ENCODE measurements at regions not wholly inside any gene's neighbourhood (a gene's known extent, or its start where the extent isn't known, plus 50 kb on each side); places are given as distances from the start of the nearest gene placed in this dataset.
"Not testable (repeated sequence)": the region's sequence is repeated elsewhere in the genome, so short reads cannot be mapped to it uniquely, and the experiment has no call there.

DNA sequence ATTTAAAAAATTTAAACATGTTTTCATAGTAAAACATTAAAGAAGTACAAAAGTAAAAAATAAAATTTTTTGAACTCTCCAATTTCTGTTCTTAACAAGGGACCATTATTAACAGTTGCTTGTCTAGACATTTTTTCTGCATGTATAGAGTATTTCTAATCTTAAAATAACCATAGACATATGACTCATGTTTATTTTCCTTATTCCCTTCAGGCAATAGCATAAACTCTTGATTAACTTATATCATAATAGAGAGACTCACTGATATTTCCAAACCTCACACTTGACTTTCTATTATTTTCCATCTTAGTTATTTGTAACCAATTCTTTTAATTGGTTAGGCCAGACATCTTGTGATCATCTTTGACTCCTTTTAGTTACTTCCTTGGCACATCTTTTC, 325.6 kb upstream of the SOX14 start:
- no peak for DNase-seq (ENCODE audit: low spot score)

DNA sequence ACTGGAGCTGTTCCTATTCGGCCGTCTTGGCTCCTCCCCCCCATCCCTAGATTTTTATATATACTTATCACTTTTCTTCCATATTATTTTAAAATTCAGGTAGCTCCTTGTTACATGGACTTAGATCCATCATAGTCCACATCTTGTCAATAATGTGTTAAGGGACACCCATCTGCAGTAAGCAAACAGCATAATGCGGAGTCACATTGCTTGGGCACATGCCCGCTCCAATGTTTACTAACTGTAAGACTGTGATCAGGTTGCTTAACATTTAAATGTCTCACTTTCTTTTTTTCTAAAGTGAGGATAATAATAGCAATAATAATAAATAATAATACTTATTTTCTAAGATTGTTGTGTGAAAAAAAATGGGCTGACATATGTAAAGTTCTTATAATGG, 303.2 kb upstream of the SOX14 start:
- DNase-seq (ENCODE audit: low spot score): no peak

DNA sequence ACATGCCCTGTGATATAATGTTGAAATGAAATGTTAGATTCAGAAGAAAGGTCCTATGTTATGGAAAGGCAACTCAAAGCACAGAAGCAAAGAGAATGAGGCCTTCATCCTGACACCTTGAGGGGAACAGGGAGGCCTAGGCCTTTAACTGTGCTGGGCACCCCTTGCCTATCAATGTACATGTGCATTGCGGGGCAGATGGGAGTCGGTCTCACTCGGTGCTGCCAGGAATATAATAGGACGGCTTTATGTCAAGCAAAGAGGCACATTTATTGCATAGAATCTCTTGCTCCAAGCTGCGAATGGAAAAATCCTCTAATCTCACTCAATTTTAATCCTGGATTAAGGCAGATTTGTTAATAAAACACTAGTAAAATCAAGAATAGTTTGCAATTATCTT, 301.0 kb upstream of the SOX14 start:
- DNase-seq (ENCODE audit: low spot score): no peak

DNA sequence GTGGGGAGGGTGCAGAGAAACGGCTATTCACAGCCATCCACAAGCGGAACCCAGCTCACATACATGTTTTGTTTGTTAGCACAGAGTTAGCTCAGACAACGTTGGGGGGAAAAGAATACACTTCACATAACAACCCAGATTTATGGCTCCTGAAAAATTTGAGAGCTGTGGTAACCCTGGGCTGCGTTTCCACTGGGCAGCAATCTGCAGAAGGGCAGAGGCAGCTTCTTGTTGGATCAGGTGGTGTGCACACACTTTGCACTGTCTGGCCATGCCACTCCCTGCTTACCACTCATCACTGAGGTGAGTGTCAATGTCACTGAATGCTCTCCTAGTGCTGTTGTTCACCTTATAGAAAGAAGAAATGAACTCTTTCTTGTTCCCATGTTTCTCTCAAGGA, 299.8 kb upstream of the SOX14 start:
- no peak for DNase-seq (ENCODE audit: low spot score)

DNA sequence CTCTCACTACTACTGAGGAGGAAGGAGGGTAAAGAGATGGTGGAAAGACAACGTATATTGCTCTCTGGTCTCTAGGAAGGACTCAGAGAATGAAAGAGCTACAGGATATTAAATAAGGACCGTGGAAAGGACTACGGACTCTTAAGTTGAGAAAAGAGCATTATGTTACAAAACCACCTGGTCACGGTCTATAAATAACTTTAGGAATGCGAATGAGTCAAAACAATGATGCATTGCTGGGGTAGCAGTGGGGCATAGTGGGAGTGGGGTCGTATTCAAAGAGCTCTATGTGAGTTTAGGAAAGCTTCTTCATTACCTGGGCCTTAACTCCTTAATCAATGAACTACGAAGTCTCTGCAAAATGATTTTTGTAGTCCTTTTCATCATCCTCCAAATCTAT, 295.7 kb upstream of the SOX14 start:
- no peak for DNase-seq (ENCODE audit: low spot score)

DNA sequence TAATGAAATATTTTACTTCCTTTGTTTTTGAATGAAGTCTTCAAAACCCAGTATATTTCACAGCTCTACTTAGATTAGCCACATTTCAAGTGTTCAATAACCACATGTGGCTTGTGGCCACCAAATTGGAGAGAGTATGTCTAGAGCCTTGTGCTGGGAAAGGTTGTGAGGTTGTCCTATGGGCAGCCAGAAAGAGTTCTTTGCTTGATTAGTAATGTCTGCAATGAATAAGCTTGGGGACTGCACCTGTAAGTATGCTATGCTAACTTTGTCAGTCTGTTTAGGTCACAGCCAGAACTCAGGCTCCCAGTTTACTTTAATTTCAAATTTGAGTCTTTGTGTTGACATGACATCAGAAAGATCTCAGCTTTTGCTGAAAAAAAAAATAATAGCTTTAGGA, 294.9 kb upstream of the SOX14 start:
- no peak for DNase-seq (ENCODE audit: low spot score)

DNA sequence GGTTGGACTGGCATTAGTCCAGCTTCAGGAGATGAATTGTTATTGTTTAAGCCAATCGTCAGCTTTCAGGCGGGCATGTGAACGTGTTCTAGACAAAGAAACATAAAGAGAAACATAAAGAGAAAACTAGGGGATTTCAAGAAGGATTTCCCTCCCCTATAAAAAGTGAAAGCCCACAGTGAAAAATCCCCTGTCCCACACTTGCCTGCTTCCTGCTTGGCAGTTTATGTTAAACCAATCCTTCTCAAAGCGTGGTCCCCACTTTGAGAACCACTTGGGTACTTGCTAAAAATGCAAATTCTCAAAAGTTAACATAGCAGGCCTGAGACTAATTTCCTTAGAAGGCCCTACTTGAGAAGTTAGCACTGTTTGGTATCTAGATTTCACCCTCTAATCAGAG, 293.0 kb upstream of the SOX14 start:
- no peak for DNase-seq (ENCODE audit: low spot score)

DNA sequence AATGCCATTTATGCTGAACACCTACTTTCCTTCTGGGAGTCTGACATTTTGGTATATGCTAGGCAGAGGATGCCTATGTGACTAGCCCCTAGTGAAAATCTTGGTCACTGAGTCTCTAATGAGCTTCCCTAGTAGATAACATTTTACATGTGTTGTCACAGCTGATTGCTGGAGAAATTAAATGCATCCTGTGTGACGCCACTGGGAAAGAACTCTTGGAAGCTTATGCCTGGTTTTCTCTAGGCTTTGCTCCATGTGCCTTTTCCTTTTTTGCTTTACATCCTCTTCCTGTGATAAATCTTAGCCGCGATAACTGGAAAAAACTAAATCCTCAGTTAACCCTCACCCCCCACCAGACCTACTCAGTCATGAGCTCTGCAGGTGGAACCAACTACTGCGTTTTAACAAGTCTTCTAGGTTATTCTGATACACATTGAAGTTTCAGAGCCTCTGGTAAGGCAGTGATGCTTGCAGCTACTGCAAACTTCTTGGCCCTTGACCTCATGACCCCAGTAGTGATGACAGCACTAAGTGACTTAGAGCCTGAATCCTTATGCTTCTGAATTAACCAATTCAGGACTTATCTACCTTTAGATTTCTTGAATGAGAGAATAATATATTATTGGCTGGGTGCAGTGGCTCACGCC, 292.4 kb upstream of the SOX14 start:
- no peak for DNase-seq (ENCODE audit: low spot score)

DNA sequence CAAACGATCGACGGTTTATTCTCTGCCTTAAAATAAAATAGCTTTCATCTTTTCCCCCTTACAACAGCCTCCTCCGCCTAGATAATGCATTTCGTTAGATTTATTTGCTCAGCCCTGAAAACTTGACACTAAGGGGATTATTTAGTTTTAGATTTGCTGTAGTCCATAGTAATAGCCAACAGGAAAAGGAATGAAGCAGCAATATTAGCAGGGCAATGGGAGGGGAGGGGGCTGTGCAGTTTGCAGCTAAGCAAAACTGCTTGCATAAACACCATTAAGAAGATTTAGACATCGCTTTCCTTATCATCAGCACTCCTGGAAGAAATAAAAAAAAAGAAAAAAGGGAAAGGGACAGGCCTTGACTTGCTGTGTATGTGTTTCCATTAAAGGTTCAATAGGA, 286.5 kb upstream of the SOX14 start:
- DNase-seq (ENCODE audit: low spot score): no peak

DNA sequence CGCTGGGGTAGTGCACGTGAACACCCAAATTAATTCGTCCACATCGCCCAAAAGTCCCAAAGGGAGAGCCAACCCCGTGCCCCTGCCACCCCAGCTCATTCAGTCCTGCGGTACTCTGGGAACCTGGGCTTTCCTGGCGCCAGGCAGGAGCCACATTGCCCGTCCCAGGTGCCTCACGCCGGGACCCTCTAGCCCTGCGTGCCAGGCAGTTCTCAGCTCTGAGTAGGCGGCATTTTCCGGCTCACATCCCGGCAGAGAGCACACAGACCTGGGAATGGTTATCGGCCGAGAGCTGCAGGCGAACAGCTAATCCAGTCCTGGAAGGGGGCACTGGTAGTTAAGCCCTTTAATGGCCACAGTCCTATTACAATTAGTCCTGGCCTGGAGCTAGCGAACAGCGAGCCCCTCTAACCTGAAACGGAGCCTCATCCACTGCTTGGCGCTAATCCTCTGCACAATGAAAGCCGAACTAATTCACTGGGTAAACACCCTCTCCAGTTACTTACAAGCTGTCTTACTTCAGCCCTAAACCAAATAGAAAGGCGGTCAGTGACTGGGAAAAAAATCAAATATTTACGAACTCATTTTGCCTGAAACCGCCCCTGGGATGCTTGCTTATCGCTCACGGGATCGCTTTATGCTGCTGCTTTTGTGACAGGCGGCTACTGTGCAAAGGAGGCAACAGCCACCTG, 254.6 kb upstream of the SOX14 start:
- no peak for DNase-seq (ENCODE audit: low spot score)

DNA sequence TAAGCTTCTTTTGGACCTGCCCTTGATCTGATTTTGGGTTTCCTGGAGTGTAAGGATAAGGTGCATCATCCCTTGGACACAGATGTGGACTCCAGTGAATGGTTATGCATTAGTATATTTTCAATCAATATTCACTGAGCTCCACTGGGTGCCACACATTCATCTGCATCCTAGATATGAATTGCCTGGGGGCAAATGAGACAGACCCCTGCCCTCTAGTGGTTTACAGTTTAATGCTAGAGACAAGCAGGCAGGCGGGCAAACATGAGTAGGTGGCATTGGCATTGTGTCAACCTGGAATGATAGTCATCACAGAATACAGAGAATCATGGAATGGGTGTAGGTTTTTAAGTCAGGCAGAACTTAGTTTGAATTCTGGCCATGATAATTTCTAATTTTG, 252.5 kb upstream of the SOX14 start:
- no peak for DNase-seq (ENCODE audit: low spot score)

DNA sequence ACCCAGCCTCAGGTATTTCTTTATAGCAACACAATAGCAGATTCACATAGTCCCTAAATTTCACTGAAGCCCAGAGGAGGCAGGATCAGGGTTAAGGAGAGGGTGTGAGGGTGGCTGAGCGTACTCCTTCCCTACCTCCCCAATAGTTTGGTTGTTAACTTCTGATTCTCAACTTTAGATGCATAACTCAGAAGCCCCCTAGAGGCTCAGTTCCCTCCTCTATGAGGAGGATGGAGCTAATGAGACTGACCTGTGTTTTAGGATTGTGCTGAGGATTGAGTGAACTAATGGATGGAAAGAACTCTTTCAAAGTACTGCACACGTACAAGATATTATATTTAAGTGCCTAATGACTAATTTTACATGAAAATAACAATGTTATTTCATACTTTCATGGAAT, 249.3 kb upstream of the SOX14 start:
- no peak for DNase-seq (ENCODE audit: low spot score)

DNA sequence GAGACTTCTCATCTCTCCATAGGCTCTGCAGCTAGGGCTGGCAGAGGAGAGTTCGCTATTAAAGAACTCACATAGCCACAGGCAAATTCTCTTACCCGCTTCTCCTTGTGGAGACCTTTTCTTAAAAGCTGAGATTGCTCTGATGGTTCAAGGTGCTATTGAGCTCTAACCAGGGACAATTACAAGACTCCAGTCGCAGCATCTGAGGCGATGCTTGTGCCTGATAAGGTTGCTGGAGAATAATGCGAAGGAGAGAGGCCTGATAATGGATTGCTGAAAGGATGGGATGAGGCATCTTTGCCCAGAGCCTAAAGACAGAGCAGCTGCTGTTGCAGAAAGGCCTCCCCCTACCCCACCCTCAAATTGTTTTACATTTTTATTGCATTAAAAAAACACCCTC, 244.5 kb upstream of the SOX14 start:
- DNase-seq (ENCODE audit: low spot score): no peak

DNA sequence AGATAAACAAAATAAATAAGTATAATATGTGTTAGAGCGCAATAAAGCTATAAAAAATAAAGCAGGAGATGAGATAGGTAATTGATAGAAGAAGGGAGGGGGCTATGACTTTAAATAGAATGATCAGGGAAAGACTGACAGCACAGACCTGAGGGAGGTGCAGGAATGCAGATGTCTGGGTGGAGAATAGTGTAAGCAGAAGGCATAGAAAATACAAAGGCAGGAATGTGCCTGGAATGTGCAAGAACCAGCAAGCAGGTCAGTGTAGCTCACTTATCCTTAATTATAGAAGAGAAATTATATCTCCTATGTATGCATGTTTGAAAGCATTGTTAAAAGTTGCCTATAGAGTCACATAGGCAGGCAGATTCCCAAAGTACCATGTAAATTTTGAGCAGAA, 239.4 kb upstream of the SOX14 start:
- DNase-seq (ENCODE audit: low spot score): no peak

DNA sequence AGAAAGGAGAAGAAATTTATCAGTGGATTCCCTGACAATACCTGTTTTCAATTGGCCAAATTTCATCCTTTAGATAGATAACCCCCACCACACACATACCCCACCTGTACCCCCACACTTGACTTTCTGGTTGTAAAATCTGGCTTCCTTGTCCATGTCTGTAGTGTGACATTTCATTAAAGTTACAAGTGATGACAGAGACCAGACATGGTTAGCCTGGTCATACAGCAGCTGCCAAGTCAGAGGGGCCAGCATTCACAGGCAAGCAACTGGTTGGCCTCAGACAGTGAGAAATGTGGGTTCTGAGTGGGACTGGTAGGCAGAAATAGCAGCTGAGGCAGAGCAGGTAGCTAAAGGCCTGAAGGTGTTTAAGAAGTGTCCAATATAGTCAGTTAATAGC, 238.6 kb upstream of the SOX14 start:
- no peak for DNase-seq (ENCODE audit: low spot score)

DNA sequence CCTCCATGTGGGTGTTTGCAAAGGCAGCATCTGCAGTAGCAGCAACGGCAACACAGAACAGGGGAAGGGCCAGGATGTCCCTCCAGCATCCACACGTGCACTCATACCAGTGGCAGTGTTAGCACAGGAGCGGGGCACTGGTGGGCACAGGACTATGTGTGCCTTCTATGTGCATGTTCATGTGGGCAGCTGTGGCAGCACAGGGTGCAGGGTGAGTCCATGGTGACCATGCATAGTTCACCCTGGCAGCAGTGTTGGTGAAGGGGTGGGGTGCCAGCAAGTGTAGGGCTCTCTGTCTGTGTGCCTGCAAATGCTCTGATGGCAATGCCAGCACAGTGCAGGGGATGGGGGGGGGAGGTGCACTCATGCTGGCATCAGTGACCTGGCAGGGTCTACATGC, 222.1 kb upstream of the SOX14 start:
- no peak for DNase-seq (ENCODE audit: low spot score)

DNA sequence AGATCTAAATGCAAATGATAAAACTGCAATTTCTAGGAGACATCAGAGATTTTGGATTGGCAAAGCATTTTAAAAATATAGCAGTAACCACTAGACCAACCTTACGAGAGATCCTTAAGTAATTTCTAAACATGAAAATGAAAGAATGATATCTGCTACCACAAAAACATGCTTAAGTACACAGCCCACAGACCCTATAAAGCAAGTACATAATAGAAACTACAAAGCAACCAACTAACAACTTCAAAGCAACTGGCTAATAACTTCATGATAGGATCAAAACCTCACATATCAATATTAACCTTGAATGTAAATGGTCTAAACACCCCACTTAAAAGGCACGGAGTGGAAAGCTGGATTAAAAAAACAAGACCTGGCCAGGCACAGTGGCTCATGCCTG, 209.9 kb upstream of the SOX14 start:
- DNase-seq (ENCODE audit: low spot score): no peak

DNA sequence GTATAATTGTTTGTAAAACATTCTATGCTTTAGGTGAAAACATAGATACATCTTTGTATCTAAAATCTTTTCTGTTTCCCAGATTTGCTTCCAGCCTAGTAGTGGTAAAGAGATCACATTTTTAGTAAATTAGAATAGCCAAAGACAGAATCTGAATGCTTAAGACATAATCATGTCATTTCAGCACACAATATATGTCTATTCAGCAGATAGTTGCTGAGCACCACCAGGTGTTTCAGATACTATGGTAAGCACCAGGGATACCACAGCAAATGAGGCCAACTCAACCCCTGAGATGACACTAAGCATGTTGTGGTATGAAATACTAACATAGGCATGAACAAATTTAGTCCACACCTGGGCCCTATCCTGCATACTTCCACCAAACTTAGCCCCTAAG, 195.2 kb upstream of the SOX14 start:
- DNase-seq (ENCODE audit: low spot score): no peak

DNA sequence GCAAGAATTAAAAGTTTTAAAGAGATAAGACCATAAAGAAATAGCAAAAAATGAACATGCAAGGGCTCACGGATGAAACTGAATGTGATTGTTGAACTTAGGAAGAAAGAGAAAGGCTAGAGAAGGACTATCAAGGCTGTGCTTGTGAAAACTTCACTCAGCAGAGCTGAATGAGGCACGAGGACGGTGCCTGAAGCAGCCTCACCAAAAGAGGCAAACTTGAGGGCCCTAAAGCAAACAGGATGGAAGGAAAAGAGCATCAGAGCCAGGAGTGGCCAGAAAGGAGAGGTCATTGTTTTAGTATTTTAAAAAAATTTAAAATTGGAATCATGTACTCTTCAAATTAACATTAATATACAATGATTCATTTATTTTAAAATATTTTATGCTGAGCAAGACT, 191.2 kb upstream of the SOX14 start:
- no peak for DNase-seq (ENCODE audit: low spot score)

DNA sequence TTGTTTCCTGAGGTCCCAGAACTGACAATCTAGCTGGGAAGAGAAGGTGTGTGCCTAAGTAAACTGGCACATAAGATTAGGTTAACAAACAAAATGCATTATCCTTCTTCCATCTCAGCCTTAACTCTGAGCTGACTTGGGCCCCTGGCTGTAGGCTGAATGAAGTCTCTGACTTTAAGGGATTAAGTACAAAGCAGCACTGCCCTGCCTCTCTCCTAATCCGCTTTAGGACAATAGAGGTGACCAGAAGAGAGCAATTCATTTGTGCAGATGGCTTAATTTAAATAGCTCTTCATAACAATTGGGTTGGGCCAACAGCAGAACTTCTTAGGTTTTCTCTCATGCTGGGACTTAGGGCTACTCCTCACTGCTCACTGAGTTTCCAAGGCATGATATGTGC, 181.6 kb upstream of the SOX14 start:
- no peak for DNase-seq (ENCODE audit: low spot score)

DNA sequence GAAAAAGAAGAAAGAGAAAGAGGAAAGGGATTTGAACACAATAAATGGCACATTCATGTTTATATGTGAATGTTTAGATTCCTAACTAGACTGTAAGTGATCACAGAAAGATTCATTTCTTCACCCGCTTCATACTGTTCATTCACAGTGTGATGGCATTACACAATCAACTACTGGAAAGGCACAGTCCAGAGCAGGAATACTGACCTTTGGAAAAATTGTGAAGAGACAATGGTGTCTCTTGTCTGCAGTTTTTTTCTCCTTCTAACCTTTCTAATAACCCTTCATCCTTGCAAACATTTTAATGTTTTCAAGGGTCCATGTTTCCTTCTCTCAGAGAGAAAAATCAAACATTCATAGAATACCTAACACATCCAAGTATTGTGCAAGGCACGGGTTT, 180.9 kb upstream of the SOX14 start:
- no peak for DNase-seq (ENCODE audit: low spot score)

DNA sequence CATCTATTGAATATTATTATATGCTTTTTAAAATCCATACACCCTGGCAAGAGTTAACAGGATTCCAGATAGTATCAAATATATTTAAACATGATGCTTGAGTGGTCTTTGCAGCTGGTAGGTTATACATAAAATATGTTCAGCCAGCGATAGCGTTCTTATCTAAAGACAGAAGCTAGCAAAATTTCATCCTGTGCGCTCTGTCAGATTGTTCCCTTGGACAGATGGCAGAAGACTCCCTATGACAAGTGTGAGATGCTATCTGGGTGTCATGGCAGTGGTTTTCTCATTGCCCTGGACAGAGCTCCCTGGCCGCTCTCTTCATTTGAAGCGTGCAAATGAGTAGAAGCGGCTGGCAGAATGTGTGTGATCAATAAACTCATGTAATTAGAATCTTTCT, 175.2 kb upstream of the SOX14 start:
- DNase-seq (ENCODE audit: low spot score): no peak

DNA sequence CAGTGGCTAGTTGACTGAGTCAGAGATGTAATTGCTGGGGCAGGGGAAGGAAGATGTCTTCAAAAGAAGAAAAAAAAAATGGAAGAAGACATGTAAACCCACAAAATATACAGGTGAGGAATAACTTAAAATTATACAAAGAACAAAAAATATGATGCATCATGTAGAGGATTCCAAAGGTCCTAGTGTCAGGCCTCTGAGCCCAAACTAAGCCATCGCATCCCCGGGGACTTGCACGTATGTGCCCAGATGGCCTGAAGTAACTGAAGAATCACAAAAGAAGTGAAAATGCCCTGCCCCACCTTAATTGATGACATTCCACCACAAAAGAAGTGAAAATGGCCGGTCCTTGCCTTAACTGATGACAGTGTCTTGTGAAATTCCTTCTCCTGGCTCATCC, 168.7 kb upstream of the SOX14 start:
- DNase-seq (ENCODE audit: low spot score): not testable (repeated sequence)

DNA sequence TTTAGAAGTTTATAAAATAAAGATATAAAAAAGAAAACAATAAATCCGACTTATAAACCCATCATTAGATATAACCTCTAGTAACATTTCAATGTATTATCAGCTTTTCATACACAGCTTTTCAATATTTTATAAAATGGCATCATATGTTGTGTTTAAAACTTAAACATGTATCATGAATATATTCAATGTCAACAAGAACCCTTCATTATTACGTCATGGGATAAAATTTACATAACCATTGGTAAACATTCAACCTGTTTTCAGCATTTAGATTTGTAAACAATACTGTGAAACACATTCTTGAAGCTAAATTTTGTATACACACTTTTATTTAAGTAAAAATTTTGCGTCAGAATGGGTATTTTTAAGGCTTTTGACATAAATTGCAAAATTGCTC, 153.4 kb upstream of the SOX14 start:
- no peak for DNase-seq (ENCODE audit: low spot score)
